GM12891 (cell line): ENCODE measurements at regions not wholly inside any gene's neighbourhood (a gene's known extent, or its start where the extent isn't known, plus 50 kb on each side); places are given as distances from the start of the nearest gene placed in this dataset.

ENCODE experiments used
- DNase-seq: peaks from one replicate; pipeline ENCODE4 v3.0.0; 2011; ENCODE audit warnings: low spot score; ENCODE audit not compliant: insufficient read length
- FAIRE-seq: peaks from 2 replicates; lab custom pipeline; 2011; peaks lifted over from hg19 to GRCh38; lab: Jason Lieb, UNC
- PAX5 ChIP-seq: IDR thresholded peaks from 2 replicates; pipeline ENCODE4 v1.6.1; 2011; ENCODE audit warnings: low read length, moderate library complexity, mild to moderate bottlenecking; ENCODE audit not compliant: insufficient read depth, severe bottlenecking
- POLR2A ChIP-seq: IDR thresholded peaks from 2 replicates; pipeline ENCODE4 v1.6.1; 2011; ENCODE audit warnings: low read depth, low read length, control low read depth
- POLR2AphosphoS5 ChIP-seq: IDR thresholded peaks from 2 replicates; pipeline ENCODE4 v1.6.1; 2011; ENCODE audit warnings: low read depth, low read length, control low read depth
- POU2F2 ChIP-seq: IDR thresholded peaks from 2 replicates; pipeline ENCODE4 v1.6.1; 2011; ENCODE audit warnings: low read depth, mild to moderate bottlenecking, control low read depth, low read length, moderate library complexity
- SPI1 ChIP-seq: IDR thresholded peaks from 2 replicates; pipeline ENCODE4 v1.6.1; 2011; ENCODE audit warnings: low read depth, low read length, control low read depth
- TAF1 ChIP-seq: IDR thresholded peaks from 2 replicates; pipeline ENCODE4 v1.6.1; 2011; ENCODE audit warnings: low read depth, low read length, control low read depth

- no peak for DNase-seq
- TF ChIP-seq POU2F2 (no peak), SPI1 (0 out of 2 replicates have a peak, but pooled peaks have one; percentile 1), PAX5 (no peak), POLR2A (no peak), TAF1 (no peak)
- FAIRE-seq: no peak
Observed at GRCh38 chr13:40061466-40062450, 406.3 kb downstream of the COG6 start.

DNA sequence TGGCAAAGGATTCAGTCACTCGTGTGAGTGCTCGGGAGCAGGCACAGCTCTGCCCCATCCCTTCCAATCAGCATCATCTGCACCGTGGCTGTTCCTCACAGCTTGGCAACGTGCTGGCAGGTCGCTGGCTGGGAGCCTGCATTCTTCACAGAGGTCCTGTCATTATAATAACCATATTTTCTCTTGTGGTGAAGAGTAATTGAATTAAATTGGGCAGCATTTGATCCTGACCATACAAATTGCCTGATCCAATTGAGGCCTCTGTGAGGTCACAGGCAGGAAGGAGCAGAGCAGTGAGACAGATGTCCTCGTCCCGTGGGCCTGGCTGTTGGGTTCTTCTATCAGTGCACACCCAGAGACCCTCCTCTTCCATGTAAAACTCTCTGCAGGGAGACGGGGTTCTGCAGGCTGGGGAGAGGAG, 407.8 kb downstream of the COG6 start:
- no peak for TF ChIP-seq POLR2A
- no peak for TF ChIP-seq PAX5
- no peak for TF ChIP-seq SPI1
- TF ChIP-seq POLR2AphosphoS5: no peak
- TF ChIP-seq TAF1: no peak
- TF ChIP-seq POU2F2: no peak
- DNase-seq (no peak), FAIRE-seq (no peak)

DNA sequence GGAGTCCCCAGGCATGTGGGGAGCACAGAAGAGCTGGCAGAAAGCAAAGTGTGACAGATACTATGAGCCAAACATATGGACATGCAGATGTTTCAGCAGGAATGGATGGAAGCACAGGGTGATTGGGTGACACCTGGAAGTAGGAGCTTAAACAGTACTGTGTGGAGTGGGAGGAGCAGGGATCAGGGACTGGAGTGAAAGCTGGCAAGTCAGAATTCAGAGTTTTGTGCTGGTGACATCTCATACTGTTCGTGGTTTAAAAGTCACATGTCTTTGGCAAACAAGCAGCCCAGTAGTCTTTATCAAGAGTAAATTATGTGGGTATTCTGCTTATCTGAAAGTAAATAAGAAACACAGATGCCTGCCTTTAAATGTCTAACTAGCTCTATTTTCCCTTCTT, 408.2 kb downstream of the COG6 start:
- FAIRE-seq (no peak), DNase-seq (no peak)
- TF ChIP-seq PAX5: no peak
- no peak for TF ChIP-seq TAF1
- TF ChIP-seq POLR2A: no peak
- TF ChIP-seq SPI1: no peak
- TF ChIP-seq POU2F2: no peak
- no peak for TF ChIP-seq POLR2AphosphoS5

DNA sequence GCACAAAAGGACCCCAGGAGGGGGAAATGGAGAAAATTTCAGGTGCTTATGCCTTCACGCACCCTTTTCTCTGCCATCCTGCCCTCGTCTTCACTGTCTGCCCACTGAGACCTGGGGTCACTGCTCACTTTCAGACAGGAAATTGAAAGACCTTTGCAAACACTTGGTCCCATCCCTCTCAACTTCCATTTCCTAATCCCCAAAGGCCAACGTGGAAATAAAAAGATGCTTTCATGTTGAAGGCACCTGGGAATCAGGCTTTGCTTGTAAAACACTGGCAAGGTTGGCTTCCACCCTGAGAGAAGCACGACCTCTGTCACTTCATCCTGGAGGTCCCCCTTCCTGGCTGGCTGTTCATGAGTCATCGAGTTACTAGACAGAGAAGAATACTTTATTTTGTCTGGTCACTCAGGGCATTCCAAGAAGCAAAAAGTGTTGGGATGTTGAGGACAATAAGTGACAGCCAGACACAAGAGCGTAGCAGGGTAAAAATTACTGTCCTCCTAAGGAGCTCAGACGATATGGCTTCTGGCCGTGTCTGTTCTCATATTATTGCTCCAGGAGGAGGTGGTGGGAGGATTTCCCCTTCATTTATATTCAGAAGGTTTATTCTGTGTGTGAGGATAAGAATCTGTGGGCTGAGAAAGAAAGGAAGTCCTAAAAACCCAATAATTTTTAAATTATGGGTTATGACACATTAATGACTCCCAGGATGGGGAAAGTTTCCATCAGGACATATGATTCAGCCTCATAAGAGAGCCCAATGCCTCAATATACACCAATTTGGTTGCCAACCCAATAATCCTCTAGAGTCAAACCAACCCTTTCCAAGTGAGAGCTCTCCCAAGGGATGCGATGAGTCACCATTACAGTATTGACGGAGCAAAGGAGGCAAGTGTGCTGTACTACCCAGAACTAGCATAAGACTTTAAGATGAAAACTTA, 409.0 kb downstream of the COG6 start:
- DNase-seq: no peak
- no peak for FAIRE-seq
- TF ChIP-seq TAF1 (no peak), POLR2AphosphoS5 (no peak), PAX5 (no peak), SPI1 (no peak), POU2F2 (no peak)

DNA sequence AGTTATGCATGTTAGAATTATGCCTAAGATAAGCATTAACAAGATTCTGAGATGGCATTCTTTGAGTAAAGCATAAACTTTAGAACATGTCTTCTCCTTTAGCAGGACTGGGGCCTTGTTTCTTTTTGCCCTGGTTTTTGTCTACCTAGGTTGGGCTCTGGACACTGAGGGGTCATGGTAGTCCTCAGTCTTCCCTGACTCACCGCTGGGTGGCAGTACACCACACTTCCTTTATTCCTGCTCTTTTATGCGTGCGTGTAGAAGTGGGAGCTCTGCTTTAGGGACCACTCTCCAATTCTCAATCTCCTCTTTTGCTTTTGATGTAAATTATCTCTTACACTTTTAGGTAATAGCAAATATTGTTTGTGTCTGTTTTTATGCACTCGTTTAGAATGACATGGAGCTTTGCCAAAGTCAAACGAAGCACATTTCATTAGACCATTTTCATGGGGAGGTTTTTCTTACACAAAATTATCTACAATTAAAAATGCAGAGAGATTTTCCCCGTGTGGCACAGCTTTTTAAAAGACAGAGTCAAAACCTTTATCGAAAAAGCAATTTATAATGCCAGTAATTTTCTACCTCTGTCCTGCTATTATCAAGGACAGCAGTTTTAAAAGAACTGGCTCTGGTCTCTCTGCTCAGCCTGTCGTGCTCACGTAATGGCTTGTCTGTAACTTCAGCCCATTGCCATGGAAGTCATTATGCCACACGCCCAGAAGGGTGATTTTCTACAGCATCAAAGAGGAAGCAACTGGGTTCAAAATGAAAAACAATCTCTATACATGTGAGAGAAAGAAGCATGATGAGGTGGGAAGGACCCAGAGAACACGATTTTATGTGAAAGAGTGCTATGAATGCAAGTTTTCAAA, 413.9 kb downstream of the COG6 start:
- TF ChIP-seq POU2F2: no peak
- no peak for TF ChIP-seq POLR2A
- TF ChIP-seq SPI1: peak; percentile 56
- peak; percentile 51 for FAIRE-seq

DNA sequence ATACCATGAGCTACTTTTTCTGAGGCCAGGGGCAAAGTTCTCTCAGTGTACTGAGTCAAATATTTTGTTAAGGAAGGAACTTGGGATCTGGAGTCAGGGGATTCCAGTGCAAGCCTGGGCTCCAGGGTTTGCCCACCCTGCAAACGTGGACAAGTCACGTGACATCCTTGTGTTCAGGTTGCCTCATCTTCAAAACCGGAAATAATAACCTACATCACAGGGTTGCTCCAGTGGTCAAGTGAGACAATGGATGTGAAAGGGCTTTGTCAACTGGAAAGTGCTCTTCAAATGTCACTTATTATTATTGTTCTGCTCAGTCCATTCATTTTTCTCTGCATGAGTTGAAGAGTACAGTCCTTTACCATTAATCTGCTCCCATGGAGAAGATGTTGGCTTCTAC, 414.9 kb downstream of the COG6 start:
- no peak for DNase-seq
- TF ChIP-seq POU2F2 (no peak), POLR2AphosphoS5 (no peak), PAX5 (no peak), POLR2A (no peak), SPI1 (no peak), TAF1 (no peak)
- FAIRE-seq: no peak

More for the DNA sequence above, 413.9 kb downstream of the COG6 start:
- peak; percentile 20 for DNase-seq

- no peak for FAIRE-seq
- DNase-seq: no peak
- TF ChIP-seq POLR2AphosphoS5 (no peak), TAF1 (no peak), POLR2A (no peak), SPI1 (no peak), POU2F2 (no peak), PAX5 (no peak)
Observed at GRCh38 chr13:40072663-40073120, 417.2 kb downstream of the COG6 start.

- no peak for FAIRE-seq
- TF ChIP-seq TAF1: no peak
- TF ChIP-seq SPI1: no peak
- TF ChIP-seq POLR2A: no peak
- TF ChIP-seq PAX5: no peak
- TF ChIP-seq POLR2AphosphoS5: no peak
- TF ChIP-seq POU2F2: no peak
- no peak for DNase-seq
Observed at GRCh38 chr13:40074338-40074737, 418.9 kb downstream of the COG6 start.

DNA sequence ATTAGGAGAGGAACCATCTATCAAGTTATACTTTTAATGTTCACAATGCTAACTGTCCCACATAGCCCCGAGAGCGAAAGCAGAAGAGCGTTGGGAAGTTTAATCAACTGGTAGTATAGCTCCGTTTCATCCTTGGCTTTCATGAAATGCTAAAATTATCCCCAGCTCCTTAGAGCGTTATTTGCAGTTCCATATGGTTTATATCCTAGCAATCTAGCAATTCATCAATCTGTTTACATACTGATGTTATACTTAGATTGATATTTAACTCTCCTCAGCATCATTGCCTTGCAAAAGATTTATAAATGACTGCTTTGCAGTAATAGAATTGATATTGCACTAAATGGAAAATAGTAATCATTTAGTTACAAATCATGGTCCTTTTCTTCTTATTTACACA, 419.8 kb downstream of the COG6 start:
- TF ChIP-seq POLR2A (no peak), SPI1 (no peak), PAX5 (no peak), TAF1 (no peak), POLR2AphosphoS5 (no peak), POU2F2 (no peak)
- DNase-seq (no peak), FAIRE-seq (no peak)
